GM18858 (cell line): ENCODE measurements at regions not wholly inside any gene's neighbourhood (a gene's known extent, or its start where the extent isn't known, plus 50 kb on each side); places are given as distances from the start of the nearest gene placed in this dataset.
A peak's percentile ranks its signal among the peaks of the same experiment; 100 is the strongest.
"Not testable (repeated sequence)": the region's sequence is repeated elsewhere in the genome, so short reads cannot be mapped to it uniquely, and the experiment has no call there.

Experiments
- ATAC-seq: cut with Tn5 transposase; IDR thresholded peaks from one replicate; pipeline ENCODE4 v1.9.1; 2021; ENCODE audit not compliant: unreplicated experiment

- ATAC-seq, result no peak
Measured at GRCh38 chr6:8655670-8656454, 220.5 kb upstream of the SLC35B3 start.

GRCh38 chr6:8652710-8653109, 217.4 kb upstream of the SLC35B3 start:
- ATAC-seq, result no peak

- no peak for ATAC-seq
Measured at GRCh38 chr6:8651998-8652397, 216.7 kb upstream of the SLC35B3 start.

DNA sequence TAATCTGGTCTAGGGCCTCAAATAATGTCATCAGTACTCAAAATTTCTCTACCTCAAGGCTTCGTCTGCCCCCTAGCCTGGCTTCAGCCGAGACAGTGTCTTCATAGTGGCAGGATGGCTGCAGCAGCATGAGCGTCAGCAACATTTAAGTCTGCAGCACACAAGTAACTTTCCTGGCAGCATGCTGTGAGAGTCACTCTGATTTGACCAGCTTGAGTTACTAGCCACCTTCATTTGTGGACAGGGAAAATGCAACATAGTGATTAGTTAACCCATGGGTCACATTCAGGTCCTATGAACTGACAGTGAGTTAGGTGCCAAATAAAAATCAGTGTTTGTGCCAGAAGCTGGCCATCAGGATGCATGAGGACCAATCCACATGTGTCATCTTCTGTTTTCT, 209.9 kb upstream of the SLC35B3 start:
- ATAC-seq, result no peak

DNA sequence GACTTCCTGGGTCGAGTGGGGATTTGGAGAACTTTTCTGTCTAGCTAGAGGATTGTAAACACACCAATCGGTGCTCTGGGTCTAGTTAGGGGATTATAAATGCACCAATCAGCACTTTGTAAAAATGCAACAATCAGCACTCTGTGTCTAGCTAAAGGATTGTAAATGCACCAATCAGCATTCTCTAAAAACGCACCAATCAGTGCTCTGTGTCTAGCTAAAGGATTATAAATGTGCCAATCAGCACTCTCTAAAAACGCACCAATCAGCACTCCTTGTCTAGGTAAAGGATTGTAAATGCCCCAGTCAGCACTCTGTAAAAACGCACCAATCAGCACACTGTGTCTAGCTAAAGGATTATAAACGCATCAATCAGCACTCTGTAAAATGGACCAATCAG, 209.0 kb upstream of the SLC35B3 start:
- no peak for ATAC-seq

DNA sequence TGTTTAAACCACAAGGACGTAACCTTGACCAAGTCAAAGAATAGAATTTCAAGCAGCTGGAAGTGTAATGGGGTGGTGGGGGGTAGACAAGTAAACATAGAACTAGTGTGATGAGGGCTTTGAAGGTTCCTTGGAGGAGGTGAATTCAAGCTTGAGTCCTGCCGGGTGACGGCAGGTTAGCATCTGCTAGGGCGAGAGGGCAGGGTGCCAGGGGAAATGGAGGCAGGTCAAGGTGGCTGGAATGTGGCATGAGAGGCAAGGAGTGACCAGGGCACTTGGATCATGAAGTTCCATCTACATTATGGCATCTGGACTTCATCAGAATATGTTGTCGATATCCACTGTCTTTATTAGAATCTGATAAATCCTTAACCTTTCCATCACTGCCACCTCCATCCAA, 207.5 kb upstream of the SLC35B3 start:
- no peak for ATAC-seq

DNA sequence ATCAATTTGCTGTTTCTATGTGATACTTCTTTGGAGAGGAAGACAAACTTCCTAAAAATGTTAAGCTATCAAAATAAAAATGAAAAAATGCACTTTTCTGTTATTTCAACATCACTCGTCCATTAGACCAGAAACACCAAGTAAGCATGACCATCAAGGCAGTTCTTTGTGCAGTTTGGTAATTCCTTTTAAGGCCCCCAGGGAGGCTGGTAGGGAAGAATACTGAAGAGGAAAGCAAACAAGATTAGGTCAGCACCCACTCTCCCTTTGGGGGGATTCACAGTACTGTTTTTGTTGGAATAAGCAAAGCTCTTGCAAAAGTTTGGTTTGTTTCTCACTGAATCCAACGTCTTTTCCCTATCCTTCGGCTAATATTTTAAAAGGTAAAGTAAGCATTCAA, 206.8 kb upstream of the SLC35B3 start:
- no peak for ATAC-seq

DNA sequence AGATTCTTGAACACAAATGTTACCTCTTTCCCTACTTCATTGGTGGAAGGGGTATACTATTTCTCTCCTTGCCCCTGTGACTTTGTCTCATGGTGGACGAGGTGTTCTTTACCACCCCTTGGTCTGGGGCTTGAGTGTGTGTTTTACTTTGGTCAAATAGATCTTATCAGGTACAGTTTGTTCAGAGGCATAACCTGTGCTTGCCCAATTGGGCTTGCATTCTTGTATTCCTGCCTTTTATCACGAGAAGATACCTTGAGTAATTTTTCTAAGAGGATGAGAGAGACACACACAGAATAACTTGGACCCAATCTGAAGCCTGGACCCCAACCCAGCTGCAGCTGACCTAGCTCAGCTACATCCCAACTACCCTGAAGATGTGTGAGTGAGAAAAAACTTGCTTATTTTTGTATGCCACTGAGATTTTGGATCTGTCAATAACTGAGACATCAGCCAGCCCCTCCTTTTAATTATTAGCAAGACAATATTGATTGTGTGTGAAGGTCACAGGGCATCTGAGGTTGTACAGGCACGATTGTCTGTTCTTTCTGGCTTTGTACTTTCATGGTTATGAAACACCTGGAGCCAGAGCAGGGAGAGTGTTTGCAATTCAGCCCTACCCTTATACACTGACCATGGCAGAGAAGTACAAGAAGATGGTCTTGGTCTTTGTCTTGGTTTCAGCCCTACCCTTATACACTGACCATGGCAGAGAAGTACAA, 204.7 kb upstream of the SLC35B3 start:
- ATAC-seq, result no peak

- ATAC-seq, result no peak
Measured at GRCh38 chr6:8637896-8638597, 202.7 kb upstream of the SLC35B3 start.

DNA sequence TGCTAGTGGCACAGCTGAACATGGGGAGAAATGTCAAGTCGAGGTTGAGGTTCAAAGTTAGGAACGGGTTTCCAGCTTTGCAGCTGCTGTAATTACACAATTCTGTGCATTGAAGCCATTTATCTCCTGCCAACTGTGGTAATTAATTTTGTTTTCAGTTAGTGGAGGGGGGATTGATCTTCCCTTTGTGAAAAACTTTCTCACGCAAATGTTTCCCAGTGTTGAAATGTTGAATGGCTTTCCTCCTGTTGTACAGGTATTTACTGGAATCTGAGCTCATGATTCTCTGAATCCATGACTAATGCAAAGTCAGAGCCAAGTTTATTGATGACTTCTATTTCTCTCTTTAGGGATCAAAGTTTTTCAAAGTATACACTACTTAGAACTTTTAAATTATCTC, 198.4 kb upstream of the SLC35B3 start:
- ATAC-seq, result no peak

DNA sequence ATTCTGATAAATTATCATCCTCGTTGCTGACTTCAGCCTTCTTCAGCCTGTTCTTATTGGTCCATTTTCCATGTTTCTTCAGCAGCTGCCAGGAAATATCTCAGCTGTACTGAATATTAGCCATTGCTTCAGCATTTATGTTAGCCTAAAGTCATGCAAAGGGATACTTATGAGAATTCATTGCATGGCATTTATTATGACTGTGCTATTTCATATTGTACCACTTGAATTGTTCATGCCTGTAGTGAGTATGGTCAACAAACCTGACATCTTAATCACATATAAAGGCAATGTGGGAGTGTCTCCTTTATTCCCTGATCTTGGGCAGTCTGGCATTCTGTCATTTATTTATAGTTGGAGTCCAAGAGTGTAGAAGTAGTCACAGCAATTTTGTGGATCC, 193.4 kb upstream of the SLC35B3 start:
- ATAC-seq, result no peak

- ATAC-seq, result no peak
Measured at GRCh38 chr6:8628063-8628462, 192.7 kb upstream of the SLC35B3 start.

- ATAC-seq, result peak; percentile 96
Measured at GRCh38 chr6:8627085-8627861, 191.9 kb upstream of the SLC35B3 start.

- no peak for ATAC-seq
Measured at GRCh38 chr6:8624665-8625064, 189.3 kb upstream of the SLC35B3 start.

- ATAC-seq, result no peak
Measured at GRCh38 chr6:8623441-8623840, 188.1 kb upstream of the SLC35B3 start.

DNA sequence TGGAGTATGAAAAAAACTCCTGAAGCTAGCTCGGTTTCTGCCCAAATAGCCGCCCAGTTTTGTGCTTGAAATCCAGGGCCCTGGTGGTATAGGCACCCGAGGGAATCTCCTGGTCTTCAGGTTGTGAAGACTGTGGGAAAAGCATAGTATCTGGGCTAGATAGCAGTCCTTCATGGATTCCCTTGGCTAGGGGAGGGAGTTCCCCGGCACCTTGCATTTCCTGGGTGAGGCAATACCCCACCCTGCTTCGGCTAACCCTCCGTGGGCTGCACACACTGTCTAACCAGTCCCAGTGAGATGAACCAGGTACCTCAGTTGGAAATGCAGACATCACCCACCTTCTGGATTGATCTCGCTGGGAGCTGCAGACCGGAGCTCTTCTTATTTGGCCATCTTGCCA, 184.5 kb upstream of the SLC35B3 start:
- no peak for ATAC-seq

GRCh38 chr6:8619408-8619807, 184.1 kb upstream of the SLC35B3 start:
- ATAC-seq, result not testable (repeated sequence)

GRCh38 chr6:8608737-8609136, 173.4 kb upstream of the SLC35B3 start:
- ATAC-seq, result no peak

GRCh38 chr6:8589941-8590729, 154.8 kb upstream of the SLC35B3 start:
- ATAC-seq, result no peak

DNA sequence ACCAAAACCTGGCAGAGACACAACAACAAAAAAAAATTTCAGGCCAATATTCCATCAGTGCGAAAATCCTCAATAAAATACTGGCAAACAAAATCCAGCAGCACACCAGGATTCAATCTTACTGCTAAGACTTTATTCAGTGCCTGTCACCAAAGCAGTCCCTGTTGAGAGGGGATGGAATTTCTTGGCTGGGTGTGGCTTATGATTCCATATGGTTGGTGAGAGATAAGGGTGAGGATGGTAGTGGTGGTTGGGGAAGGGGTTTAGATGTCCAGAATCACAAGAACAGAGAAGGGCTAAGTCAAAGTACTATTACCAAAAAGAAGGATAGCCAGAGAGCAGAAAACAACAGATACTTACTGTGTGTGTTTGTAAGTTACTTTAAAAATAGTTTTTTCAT, 152.8 kb upstream of the SLC35B3 start:
- no peak for ATAC-seq
